Skeletal muscle satellite cell (primary cell): ENCODE measurements at regions not wholly inside any gene's neighbourhood (a gene's known extent, or its start where the extent isn't known, plus 50 kb on each side); places are given as distances from the start of the nearest gene placed in this dataset.

ENCODE experiments used
- H3K27me3 ChIP-seq: 2 replicates; pipeline ENCODE4 v1.7.0; 2013; ENCODE audit warnings: low read length; ENCODE audit not compliant: control insufficient read depth, insufficient read depth
- H3K36me3 ChIP-seq: 2 replicates; pipeline ENCODE4 v1.7.0; 2013; ENCODE audit warnings: mild to moderate bottlenecking, control low read depth, low read length; ENCODE audit not compliant: insufficient read depth
- H3K4me1 ChIP-seq: 2 replicates; pipeline ENCODE4 v1.7.0; 2013; ENCODE audit warnings: low read length; ENCODE audit not compliant: control insufficient read depth, insufficient read depth
- H3K4me2 ChIP-seq: 2 replicates; pipeline ENCODE4 v1.7.0; 2013; ENCODE audit warnings: mild to moderate bottlenecking, low read length
- H3K4me3 ChIP-seq: 2 replicates; pipeline ENCODE4 v1.7.0; 2013; ENCODE audit warnings: low read length
- H3K9ac ChIP-seq: 2 replicates; pipeline ENCODE4 v1.7.0; 2013; ENCODE audit warnings: mild to moderate bottlenecking, low read depth, low read length, moderate library complexity
- H3K9me3 ChIP-seq: replicated peaks from 2 replicates; pipeline ENCODE4 v1.7.0; 2013; ENCODE audit warnings: mild to moderate bottlenecking, control low read depth, low read length

- Histone ChIP-seq H3K36me3 (no peaks in the 10 kb centered on the region), H3K27me3 (no peaks in the 10 kb centered on the region), H3K4me3 (no peak overlapping the region), H3K4me2 (no peak overlapping the region), H3K4me1 (no peaks in the 10 kb centered on the region), H3K9ac (no peak overlapping the region), H3K9me3 (no peaks in the 10 kb centered on the region)
Observed at GRCh38 chr9:8088477-8088876, 288.9 kb upstream of the DMAC1 start.

GRCh38 chr9:8085986-8086385, 286.4 kb upstream of the DMAC1 start:
- no peaks in the 10 kb centered on the region for H3K27me3 ChIP-seq
- no peaks in the 10 kb centered on the region for H3K36me3 ChIP-seq
- no peaks in the 10 kb centered on the region for H3K4me1 ChIP-seq
- no peak overlapping the region for H3K4me3 ChIP-seq
- no peak overlapping the region for H3K9ac ChIP-seq
- no peaks in the 10 kb centered on the region for H3K9me3 ChIP-seq
- no peak overlapping the region for H3K4me2 ChIP-seq

GRCh38 chr9:8078641-8079140, 279.1 kb upstream of the DMAC1 start:
- no peak overlapping the region for H3K4me2 ChIP-seq
- no peaks in the 10 kb centered on the region for H3K36me3 ChIP-seq
- no peaks in the 10 kb centered on the region for H3K4me1 ChIP-seq
- no peak overlapping the region for H3K4me3 ChIP-seq
- H3K9me3 ChIP-seq: no peaks in the 10 kb centered on the region
- no peak overlapping the region for H3K9ac ChIP-seq
- H3K27me3 ChIP-seq: no peaks in the 10 kb centered on the region

- Histone ChIP-seq H3K9me3 (no peaks in the 10 kb centered on the region), H3K27me3 (no peaks in the 10 kb centered on the region), H3K9ac (no peak overlapping the region), H3K4me3 (no peak overlapping the region), H3K4me1 (no peaks in the 10 kb centered on the region), H3K4me2 (no peak overlapping the region), H3K36me3 (no peaks in the 10 kb centered on the region)
Observed at GRCh38 chr9:8074713-8075286, 275.2 kb upstream of the DMAC1 start.

GRCh38 chr9:8071445-8071798, 271.8 kb upstream of the DMAC1 start:
- H3K4me3 ChIP-seq: no peak overlapping the region
- H3K9me3 ChIP-seq: no peaks in the 10 kb centered on the region
- H3K4me1 ChIP-seq: no peaks in the 10 kb centered on the region
- H3K9ac ChIP-seq: no peak overlapping the region
- H3K36me3 ChIP-seq: no peaks in the 10 kb centered on the region
- H3K27me3 ChIP-seq: no peaks in the 10 kb centered on the region
- no peak overlapping the region for H3K4me2 ChIP-seq

- Histone ChIP-seq H3K4me3 (no peak overlapping the region), H3K36me3 (no peaks in the 10 kb centered on the region), H3K4me2 (no peak overlapping the region), H3K4me1 (no peaks in the 10 kb centered on the region), H3K27me3 (no peaks in the 10 kb centered on the region), H3K9me3 (no peaks in the 10 kb centered on the region), H3K9ac (no peak overlapping the region)
Observed at GRCh38 chr9:8070779-8071444, 271.3 kb upstream of the DMAC1 start.

GRCh38 chr9:8062459-8062858, 262.9 kb upstream of the DMAC1 start:
- Histone ChIP-seq H3K4me1 (no peaks in the 10 kb centered on the region), H3K4me2 (no peak overlapping the region), H3K9me3 (no peaks in the 10 kb centered on the region), H3K4me3 (no peak overlapping the region), H3K36me3 (no peaks in the 10 kb centered on the region), H3K9ac (no peak overlapping the region), H3K27me3 (no peaks in the 10 kb centered on the region)

- no peak overlapping the region for H3K4me2 ChIP-seq
- H3K36me3 ChIP-seq: no peaks in the 10 kb centered on the region
- H3K27me3 ChIP-seq: no peaks in the 10 kb centered on the region
- no peak overlapping the region for H3K4me3 ChIP-seq
- no peaks in the 10 kb centered on the region for H3K4me1 ChIP-seq
- H3K9ac ChIP-seq: no peak overlapping the region
- H3K9me3 ChIP-seq: no peaks in the 10 kb centered on the region
Observed at GRCh38 chr9:8053501-8053900, 253.9 kb upstream of the DMAC1 start.

GRCh38 chr9:8052991-8053390, 253.4 kb upstream of the DMAC1 start:
- Histone ChIP-seq H3K9me3 (no peaks in the 10 kb centered on the region), H3K4me1 (no peaks in the 10 kb centered on the region), H3K4me2 (no peak overlapping the region), H3K36me3 (no peaks in the 10 kb centered on the region), H3K27me3 (no peaks in the 10 kb centered on the region), H3K9ac (no peak overlapping the region), H3K4me3 (no peak overlapping the region)

GRCh38 chr9:8037745-8038144, 238.2 kb upstream of the DMAC1 start:
- H3K4me3 ChIP-seq: no peak overlapping the region
- H3K4me2 ChIP-seq: no peak overlapping the region
- H3K9me3 ChIP-seq: no peaks in the 10 kb centered on the region

GRCh38 chr9:8036914-8037524, 237.4 kb upstream of the DMAC1 start:
- Histone ChIP-seq H3K36me3 (no peaks in the 10 kb centered on the region), H3K4me2 (no peak overlapping the region), H3K4me3 (no peak overlapping the region), H3K9ac (no peak overlapping the region), H3K27me3 (no peaks in the 10 kb centered on the region), H3K9me3 (no peaks in the 10 kb centered on the region), H3K4me1 (no peaks in the 10 kb centered on the region)

More at GRCh38 chr9:8037745-8038144, 238.2 kb upstream of the DMAC1 start:
- Histone ChIP-seq H3K4me1 (no peaks in the 10 kb centered on the region), H3K36me3 (no peaks in the 10 kb centered on the region), H3K27me3 (no peaks in the 10 kb centered on the region), H3K9ac (no peak overlapping the region)

- Histone ChIP-seq H3K27me3 (no peaks in the 10 kb centered on the region), H3K4me2 (no peak overlapping the region), H3K4me1 (peaks cover 5% of the 10 kb centered on the region), H3K9me3 (no peaks in the 10 kb centered on the region), H3K36me3 (no peaks in the 10 kb centered on the region), H3K9ac (no peak overlapping the region), H3K4me3 (no peak overlapping the region)
Observed at GRCh38 chr9:8033794-8034193, 234.2 kb upstream of the DMAC1 start.
